Dedifferentiated amniotic fluid mesenchymal stem cell (primary cell): ENCODE measurements at regions not wholly inside any gene's neighbourhood (a gene's known extent, or its start where the extent isn't known, plus 50 kb on each side); places are given as distances from the start of the nearest gene placed in this dataset.
"Not testable (repeated sequence)": the region's sequence is repeated elsewhere in the genome, so short reads cannot be mapped to it uniquely, and the experiment has no call there.

Experiments
- DNase-seq: peaks from one replicate; pipeline ENCODE4 v3.0.0-alpha.2; 2016; ENCODE audit errors: extremely low spot score

DNA sequence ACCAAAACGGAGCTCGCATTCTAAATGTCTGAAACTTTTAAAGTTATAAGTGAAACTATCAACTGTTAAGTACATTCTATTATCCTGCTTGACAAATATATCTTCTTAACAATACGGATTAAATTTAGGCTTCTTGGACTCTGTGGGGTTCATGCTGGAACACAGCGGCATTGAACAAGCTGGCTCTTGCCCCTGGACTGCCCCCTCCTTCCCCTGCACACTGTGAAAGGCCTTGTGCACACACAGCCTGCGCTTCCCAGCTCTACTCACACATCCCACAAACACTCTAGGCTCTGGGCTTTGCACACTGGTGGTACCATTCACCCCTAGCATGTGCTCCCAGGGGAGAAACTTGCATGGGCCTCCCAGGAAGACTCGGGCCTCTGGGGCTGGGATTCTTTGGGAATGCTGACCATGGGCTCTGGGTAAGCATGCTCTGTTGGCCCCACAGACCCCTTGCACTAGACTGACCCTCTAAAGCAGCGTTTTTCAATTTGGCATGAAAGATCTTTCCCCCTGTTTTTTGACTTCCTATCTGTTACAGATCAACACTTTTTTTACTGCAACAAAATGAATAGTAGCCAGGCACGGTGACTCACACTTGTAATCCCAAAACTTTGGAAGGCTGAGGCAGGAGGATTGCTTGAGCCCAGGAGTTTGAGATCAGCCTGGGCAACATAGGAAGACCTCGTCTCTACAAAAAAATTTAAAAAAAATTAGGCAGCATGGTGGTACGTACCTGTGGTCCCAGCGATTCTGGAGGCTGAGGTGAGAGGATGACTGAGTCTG, 96.2 kb upstream of the CPM start:
- DNase-seq: no peak

DNA sequence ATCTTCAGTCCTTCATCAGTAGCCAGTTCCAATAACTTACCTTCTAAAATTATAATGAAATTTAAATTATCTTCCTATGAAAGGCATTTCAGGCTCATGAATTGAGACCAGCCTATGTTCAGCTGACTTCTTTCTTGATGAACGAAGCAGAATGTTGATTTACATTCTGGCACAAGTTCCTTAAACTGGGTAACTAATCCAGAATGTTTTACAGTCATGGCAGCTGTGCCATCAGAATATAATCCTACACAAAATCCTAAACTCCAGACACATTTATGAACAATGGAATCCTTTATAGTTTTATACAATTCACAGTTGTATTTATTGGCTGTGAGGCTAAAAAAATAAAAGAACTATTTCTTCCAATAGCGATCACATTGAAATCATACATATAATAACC, 97.3 kb upstream of the CPM start:
- no peak for DNase-seq

DNA sequence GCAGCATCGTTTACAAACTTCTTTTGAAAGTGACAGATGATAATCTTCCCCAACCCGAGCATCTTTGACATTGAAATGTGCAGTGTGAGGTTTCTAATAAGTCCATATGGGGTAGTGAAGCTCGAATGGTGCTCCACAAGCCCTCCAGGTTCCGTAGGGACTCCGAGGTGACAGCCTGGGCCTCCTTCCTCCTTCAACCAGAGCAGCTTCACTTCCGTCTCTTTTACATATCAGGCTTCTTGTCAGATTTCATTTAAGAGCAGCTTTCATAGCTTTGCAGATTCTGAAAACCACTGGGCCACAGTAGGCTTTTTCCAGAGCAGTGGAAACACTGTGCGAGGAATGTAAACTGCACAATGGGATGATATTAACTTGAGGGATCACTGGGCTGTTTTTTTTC, 103.6 kb upstream of the CPM start:
- no peak for DNase-seq

DNA sequence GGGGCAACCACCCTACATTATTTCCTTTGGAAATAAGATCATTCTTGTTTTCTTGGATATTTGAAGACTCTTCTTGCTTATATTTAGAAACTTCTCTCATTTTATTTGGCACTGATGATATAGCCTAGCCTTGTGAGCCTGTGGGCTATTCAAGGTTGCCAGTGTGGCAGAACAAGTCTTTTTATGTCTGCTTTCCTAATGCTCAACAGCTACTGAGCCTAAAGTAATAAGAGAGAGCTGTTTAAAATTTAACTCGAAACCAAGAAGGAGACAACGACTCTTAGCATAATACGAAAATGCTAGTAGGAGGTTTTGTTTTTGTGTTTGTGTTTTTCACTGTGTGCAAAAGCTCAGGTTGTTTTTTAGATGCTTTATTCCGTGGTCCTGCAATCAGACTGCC, 104.0 kb upstream of the CPM start:
- no peak for DNase-seq

DNA sequence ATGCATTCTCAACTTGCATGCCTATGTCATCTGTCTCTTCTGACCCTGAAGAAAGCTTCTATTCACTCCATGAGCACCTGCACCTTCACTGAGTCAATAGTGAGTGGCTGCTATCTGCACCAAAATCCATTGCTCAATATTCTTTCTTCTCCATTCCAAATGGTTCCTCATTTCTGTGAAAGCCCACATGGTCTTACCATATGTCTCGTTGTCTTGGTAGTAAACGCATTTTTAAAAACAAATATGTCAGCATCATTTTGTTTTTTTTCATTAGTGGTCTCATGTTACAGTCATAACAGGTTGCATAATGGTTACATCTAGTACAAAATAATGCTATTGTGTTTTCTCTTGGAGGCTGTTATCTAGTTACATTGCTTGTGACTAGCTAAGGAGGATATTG, 106.9 kb upstream of the CPM start:
- DNase-seq: no peak

DNA sequence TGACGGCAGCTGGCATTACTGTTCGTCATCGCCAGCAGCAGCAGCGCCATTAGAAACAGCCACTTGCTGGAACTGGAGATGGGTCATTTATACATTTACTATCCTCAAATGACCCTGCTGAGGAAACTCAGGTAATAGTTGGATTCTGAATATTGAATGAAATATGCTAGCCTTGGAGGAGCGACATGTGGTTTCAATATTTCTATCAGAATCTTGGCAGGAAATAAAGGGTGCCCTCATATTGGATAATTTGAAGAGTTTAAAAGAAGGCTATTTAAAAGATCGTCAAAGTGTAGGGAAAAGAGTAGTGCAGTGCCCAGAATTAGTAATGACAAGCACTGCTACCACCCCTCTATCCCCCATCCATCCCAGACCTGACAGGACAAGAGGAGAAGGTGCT, 109.6 kb upstream of the CPM start:
- DNase-seq: no peak

DNA sequence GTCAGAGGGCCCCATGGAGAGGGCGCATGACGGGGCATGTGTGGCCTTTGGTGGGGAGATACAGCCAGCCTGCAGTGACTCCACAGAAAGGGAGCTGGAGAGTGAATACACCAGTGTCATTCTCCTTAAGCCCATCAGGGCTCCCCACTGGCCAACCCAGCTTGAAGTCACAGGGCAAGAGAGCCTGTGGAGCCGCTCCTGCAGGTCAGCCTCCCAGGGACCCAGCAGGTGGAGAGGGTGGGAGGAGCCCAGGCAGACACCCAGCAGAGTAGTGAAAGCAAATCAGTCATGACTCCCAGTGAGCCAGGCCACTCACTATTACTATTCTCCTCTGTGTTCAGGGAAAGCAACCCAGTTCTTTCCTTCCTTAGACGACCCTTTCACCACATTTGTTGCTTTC, 110.0 kb upstream of the CPM start:
- DNase-seq: no peak

DNA sequence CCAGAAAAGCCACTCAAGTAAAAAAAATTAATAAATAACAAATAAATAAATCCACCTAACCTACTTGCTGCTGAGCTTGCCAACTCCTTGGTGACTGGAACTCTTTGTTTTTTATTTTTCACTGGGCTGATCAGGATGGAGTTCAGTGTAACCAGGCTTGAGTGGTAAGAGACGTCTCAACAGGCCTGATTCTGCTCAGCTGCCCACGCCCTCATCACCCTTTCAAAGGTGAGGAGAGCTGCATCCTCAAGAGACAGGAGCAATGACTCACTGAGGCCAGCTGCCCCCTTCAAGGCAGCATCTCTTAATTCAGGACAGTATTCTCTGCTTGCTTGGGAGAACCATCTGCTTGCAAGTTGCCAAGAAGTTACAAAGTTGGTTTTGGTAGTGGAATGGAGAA, 111.9 kb upstream of the CPM start:
- DNase-seq: no peak

DNA sequence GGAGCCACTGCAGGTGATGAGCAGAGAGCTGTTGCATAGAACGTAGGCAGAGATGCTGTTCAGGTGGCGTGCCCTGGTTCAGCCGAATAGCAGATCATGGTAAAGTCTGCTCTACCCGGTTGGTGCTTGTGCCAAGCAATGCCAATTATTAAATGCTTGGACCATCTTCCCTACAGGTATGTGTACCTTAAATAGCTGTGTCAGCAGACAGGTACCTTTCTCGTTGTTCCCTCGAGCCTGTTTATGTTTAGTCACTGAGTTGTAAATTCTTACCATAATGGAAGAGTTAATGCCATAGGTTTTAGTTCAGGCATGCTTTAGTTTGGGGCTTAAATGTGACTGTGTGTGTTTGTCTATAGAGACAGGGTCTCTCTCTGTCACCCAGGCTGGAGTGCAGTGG, 112.5 kb upstream of the CPM start:
- DNase-seq: no peak

DNA sequence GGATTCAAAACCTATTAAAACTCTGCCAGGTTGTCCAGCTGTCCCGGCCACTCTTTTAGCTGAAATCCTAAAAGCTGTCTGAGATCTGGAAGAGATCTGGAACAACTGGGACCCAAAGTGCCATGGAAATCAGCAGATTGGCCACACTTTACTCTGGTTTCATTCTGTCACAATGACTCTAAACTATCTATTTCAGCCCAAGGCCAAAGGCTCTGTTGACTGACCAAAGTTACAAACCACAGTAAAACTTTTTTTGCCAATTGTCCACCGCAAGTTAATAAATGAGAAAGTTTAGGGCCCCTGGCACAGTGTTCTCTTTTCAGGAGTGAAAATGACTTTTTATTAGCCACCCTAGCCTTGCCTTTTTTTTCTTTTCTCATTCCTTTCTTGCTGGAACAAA, 113.4 kb upstream of the CPM start:
- no peak for DNase-seq

DNA sequence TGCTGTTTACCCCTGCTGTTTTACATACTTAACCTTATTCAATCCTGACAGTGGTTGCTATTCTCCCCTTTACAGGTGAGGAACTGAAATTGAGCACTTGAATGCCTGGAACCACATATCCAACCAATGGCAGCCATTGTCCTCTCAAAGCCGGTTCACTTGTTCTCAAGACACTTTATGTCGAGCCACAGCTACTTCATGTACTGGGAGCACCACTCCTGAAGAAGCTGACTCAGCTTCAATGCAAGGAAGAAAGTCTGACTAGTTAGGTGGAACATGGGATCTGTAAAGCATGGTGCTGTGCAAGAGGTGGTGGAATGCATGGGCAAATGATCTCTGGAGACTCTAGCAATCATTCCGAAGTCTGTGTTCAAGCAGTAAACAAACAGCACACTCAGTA, 113.9 kb upstream of the CPM start:
- DNase-seq: no peak

DNA sequence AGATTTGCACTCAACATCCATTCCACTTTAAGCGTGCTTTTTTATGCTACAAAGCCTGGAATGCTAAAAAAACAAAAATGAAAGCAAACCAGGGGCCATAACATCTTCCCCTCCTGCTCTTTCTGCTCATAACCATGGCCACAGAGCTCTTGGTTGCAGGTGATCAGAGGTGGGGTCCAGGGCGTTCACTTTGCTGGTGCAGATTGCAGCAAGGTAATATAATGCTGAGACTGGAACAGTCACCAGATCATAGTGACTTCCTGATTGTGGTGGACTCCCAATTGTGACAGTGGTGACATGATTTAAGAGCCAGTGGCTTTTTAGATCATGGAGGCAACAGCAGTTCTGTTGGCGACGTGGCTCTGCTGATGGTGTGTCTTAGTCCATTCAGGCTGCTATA, 115.0 kb upstream of the CPM start:
- DNase-seq: no peak

DNA sequence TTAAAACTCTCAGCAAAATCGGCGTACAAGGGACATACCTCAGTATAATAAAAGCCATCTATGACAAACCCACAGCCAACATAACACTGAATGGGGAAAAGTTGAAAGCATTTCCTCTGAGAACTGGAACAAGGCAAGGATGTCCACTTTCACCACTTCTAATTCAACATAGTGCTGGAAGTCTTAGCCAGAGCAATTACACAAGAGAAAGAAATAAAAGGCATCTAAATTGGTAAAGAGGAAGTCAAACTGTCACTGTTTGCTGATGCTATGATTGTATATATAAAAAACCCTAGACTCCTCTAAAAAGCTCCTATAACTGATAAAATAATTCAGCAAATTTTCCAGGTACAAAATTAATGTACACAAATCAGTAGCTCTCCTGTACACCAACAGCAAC, 116.9 kb upstream of the CPM start:
- DNase-seq: not testable (repeated sequence)

DNA sequence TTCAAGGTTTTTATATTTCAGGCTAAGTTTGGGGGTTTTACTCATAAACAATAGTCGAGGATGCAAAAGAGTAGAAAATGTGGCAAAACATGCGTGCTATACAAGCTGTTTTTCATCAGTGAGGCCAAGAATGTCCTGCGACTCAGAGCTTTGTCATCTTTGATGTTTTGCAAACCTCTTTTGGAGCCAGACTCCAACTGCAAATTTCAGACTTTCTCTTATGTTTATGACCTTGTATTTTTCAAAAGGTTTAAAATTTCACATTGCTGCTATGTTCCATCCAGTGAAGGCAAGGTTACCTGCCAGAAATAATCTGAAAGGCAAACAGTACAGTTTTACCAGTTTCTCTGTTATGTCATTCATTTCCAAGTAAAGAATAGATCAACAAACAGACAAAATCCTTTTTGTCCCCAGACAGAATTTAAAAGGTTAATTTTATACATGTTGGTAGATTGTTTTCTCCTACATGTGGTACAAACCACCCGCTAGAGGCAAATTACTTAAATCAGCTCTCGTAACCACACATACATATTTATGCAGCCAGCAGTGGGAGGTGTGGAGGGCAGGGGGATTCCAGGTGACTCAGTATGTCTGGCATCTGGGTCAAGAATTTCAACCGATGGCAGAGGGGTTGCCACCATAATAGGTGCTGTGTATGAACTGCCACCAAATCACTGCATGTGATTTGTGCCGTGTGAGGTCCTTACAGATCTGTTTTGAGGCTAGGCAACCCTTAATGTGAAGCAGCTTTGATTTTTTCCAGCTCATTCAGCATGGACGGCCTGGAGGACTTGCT, 119.8 kb upstream of the CPM start:
- peak; percentile 81 for DNase-seq

DNA sequence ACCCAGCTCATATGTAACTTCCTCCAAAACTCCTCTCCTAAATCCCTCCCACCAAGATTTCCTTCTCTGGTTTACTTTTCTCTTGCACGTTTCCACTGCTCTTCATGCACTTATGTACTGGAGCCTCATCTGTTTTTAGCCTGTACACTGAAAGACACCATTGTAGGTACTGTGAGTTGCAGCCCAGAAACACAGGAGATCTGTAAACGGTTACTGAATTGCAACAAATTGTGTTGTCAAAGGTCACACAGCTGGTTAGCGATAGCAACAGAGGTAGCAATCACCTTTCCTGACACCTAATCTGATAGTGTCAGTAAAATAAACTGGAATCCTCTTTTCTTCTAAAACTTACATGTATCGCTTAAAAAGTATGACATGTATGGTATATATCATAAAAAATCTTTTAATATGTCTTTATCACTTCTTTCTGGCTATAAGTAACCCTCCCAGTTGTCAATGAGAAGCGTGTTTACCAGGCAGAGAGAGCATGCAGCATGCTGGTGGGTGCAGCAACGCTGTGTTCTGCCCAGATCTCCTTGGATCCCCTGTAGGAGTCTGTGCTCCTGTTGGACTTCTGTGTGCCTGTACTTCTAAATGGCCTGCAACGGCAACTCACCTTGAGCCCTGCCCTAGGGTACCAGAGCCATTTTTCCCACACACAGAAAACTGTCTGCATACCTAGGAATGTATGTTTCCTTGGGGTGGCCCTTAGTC, 121.5 kb upstream of the CPM start:
- no peak for DNase-seq

DNA sequence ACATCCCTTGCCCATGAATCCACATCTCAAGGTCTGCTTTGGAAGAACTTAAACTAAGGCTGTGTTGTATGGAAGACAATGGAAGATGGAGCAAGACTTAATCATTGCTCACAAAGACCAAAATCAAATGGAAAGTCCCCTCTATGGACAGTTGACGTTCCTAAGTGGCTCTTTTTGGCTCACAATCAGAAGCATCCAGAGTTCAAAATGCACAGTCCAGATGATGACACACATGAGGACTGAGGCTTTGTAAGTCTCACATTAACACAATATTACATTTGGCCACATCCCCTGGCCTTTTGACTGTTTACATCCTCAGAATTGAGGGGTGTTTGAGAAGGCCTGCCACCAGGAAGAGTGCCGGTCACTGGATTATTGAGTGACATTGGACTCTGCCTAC, 122.3 kb upstream of the CPM start:
- DNase-seq: no peak

DNA sequence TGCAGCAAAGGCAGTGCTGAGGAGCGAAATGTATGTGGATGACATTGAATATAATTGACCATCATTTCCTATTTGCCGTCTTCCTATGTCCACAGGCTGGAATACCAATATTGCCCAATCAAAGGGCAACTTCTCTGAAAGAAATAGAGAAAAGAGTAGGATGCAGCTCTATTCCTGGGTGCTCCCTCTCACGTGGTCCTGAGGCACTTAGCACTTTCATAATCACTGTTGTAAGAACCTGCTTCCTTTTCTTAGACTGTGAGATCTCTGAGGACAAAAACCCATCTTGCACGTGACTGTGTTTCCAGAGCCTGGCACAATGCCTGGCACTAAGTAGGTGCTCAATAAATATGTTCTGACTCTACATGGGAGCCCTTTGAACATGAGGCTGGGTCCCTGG, 122.7 kb upstream of the CPM start:
- DNase-seq: no peak

DNA sequence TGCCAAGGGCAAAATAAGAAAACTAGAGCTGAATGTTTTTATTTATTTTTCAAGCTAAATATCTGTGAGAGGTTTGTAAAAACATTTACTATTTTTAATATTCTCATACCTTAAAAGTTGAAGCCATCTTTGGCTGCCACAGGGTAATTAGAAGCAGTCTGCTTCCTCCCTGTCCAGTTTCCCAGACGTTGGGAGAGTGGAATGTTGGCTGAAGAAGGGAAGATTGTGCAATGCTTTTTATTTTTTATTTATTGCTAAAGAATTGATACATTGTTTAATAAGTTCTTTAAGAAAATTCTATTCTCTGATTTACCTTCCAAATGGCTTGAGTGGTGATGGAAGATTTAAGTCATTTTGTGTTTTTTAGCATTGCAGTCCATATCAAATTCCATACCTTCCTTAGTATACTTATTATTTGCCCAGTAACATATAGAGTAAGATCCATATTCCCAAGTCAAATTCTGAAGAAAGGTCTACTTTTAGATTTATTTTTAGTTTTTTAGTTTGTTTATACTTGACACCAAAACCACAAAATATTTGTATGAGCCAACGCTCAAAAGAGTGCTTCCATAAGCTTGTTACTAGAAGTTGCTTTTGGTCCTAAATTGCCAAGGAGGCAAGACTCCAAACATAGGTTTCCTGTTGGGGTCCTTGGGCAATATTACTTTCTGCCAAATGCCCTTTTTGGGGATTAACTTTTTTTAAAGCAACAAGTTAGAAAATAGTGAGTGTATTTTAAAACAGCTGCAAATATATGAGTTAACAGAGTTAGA, 124.0 kb upstream of the CPM start:
- DNase-seq: peak; percentile 46

DNA sequence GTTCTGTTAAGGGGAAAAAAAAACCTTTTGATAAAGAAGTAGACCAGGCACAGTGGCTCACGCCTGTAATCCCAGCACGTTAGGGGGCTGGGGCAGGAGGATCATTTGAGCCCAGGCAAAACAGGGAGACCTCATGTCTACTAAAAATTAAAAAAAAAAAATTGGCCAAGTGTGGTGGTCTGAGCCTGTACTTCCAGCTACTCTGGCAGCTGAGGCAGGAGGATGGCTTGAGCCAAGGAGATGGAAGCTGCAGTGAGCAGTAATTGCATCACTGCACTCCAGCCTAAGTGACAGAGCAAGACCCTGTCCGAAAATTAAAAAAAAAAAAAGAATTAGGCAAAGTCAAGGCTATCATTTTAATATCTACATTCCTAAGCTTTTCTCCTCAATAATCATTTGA, 124.8 kb upstream of the CPM start:
- no peak for DNase-seq

DNA sequence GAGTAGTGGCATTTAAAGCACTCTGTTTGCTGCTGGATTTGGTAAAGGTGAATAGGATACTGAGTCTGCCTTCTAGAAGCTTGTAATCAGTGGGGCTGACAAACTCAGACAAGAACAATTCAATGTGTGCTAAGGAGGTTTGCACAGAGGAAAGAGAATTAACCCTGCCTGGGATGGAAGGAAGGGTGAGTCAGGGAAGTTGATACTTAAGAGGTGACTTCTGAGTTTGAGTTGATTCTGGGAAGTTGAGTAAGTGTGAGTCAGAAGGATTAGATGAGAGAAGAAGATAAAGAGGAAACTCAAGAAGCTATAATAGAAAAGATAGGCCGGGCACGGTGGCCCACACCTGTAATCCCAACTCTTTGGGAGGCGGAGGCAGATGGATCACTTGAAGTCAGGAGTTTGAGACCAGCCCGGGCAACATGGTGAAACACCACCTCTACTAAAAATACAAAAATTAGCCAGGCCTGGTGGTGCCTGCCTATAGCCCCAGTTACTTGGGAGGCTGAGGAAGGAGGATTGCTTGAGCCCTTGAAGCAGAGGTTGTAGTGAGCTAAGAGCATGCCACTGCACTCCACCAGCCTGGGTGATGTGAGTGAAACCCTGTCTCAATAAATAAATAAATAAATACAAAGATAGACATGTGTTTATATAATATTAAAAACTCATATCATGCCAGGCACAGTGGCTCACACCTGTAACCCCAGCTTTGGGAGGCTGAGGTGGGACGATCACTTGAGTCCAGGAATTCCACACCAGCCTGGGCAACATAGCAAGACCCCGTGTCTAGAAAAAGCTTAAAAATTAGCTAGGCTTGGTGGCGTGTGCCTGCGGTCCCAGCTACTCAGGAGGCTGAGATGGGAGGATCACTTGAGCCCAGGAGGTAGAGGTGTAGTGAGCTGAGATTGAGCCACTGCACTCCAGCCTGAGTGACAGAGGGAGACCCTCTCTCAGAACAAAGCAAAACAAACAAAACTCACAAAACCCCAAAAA, 126.8 kb upstream of the CPM start:
- peak; percentile 31 for DNase-seq

DNA sequence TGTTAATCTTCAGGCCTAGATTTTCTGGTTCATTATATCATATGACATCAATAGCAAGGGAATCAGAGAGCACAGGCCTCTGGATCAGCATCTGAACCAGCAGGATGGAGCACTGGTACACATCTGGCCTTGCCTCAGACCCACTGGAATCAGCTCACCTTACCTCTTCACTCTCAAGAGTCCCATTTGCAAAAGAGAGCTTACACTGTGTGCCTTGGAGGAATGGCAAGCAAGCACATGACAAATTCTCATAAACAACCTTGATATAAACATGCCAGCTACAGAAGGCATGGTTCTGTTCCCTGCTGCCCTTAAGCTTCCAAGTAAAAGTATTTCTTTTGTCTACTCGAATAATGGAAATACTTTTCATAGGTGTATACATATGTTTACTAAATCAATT, 128.6 kb upstream of the CPM start:
- DNase-seq: no peak
